ENCODE measurements at regions not wholly inside any gene's neighbourhood (a gene's known extent, or its start where the extent isn't known, plus 50 kb on each side); places are given as distances from the start of the nearest gene placed in this dataset.
A peak's percentile ranks its signal among the peaks of the same experiment; 100 is the strongest.

- TF ChIP-seq, protein P1, sequence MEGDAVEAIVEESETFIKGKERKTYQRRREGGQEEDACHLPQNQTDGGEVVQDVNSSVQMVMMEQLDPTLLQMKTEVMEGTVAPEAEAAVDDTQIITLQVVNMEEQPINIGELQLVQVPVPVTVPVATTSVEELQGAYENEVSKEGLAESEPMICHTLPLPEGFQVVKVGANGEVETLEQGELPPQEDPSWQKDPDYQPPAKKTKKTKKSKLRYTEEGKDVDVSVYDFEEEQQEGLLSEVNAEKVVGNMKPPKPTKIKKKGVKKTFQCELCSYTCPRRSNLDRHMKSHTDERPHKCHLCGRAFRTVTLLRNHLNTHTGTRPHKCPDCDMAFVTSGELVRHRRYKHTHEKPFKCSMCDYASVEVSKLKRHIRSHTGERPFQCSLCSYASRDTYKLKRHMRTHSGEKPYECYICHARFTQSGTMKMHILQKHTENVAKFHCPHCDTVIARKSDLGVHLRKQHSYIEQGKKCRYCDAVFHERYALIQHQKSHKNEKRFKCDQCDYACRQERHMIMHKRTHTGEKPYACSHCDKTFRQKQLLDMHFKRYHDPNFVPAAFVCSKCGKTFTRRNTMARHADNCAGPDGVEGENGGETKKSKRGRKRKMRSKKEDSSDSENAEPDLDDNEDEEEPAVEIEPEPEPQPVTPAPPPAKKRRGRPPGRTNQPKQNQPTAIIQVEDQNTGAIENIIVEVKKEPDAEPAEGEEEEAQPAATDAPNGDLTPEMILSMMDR (IDR thresholded peaks at IDR 0.05) = peak; percentile 19 to 70 (median 62)
- no peak for TF ChIP-seq POLR2A (IDR thresholded peaks at IDR 0.05)
These were observed 213.6 kb downstream of the DAD1 start for GRCh38 chr14:22375321-22375930.

All from adrenal gland (tissue), 5 donors.